Endothelial cell of umbilical vein (primary cell): ENCODE measurements at regions not wholly inside any gene's neighbourhood (a gene's known extent, or its start where the extent isn't known, plus 50 kb on each side); places are given as distances from the start of the nearest gene placed in this dataset.

Experiments
- BruUV-seq: library from RNA; stranded (reverse); fragments of 400-500 nt; replicated peaks from 2 replicates; lab custom pipeline; 2021; lab: Mats Ljungman, UMichigan
- CTCF ChIA-PET: fragments of 300-600, 350-600 bp; sonication (Branson Sonifier 250); formaldehyde crosslinking; loops from one replicate; lab custom pipeline; 2021; ENCODE audit warnings: antibody characterized with exemption, inconsistent platforms; lab: Charles Lee
- POLR2A ChIA-PET: fragments of 300-600, 350-600 bp; sonication (Branson Sonifier 250); formaldehyde crosslinking; loops from one replicate; lab custom pipeline; 2021; ENCODE audit warnings: antibody characterized with exemption, inconsistent platforms; lab: Charles Lee
- DNase-seq: peaks from one replicate; pipeline ENCODE4 v3.0.0-alpha.2; 2011; ENCODE audit warnings: low read depth, low spot score
- FAIRE-seq: peaks from 2 replicates; lab custom pipeline; 2011; peaks lifted over from hg19 to GRCh38; lab: Jason Lieb, UNC
- H2AFZ ChIP-seq: 2 replicates; pipeline ENCODE4 v1.6.0; 2012; ENCODE audit warnings: low read depth, low read length, control low read depth, inconsistent platforms
- H3K27ac ChIP-seq: 2 replicates; pipeline ENCODE4 v1.5.1; 2011; ENCODE audit warnings: low read depth, mild to moderate bottlenecking, control low read depth, low read length, moderate library complexity; ENCODE audit not compliant: insufficient read depth
- H3K27me3 ChIP-seq, 2 experiments: 2 replicates each; pipeline versions ENCODE4 v1.6.0 to v1.6.1; 2011; ENCODE audit warnings: low read length in 2 of 2, mixed read lengths in 1 of 2; ENCODE audit not compliant: control insufficient read depth in 2 of 2, insufficient read depth in 2 of 2
- H3K36me3 ChIP-seq, 2 experiments: 2 replicates in 1 of 2; 3 replicates in 1 of 2; pipeline ENCODE4 v1.5.1; 2011; ENCODE audit warnings: low read length in 2 of 2, mild to moderate bottlenecking in 1 of 2, moderate library complexity in 1 of 2; ENCODE audit not compliant: control insufficient read depth in 2 of 2, insufficient read depth in 2 of 2; ENCODE audit errors: extremely low read depth in 1 of 2
- H3K4me1 ChIP-seq: 3 replicates; pipeline ENCODE4 v1.5.1; 2011; ENCODE audit warnings: mild to moderate bottlenecking, low read length; ENCODE audit not compliant: control insufficient read depth, insufficient read depth; ENCODE audit errors: extremely low read depth
- H3K4me2 ChIP-seq: 2 replicates; pipeline ENCODE4 v1.6.1; 2011; ENCODE audit warnings: low read length, control low read depth, mixed read lengths; ENCODE audit not compliant: insufficient read depth
- H3K4me3 ChIP-seq, 3 experiments: fragments of 200-600 bp in 1 of 3; sonication (generic), shearing (Covaris generic) in 1 of 3; replicated peaks in 1 of 3; 2 replicates each; pipeline ENCODE4 v1.5.1; 2011 to 2016; ENCODE audit warnings: control low read depth in 3 of 3, low read length in 3 of 3, mild to moderate bottlenecking in 2 of 3, inconsistent platforms in 1 of 3, low read depth in 1 of 3, moderate library complexity in 1 of 3; ENCODE audit not compliant: insufficient read depth in 1 of 3
- H3K79me2 ChIP-seq: 2 replicates; pipeline ENCODE4 v1.6.0; 2012; ENCODE audit warnings: low read length, inconsistent platforms; ENCODE audit not compliant: control insufficient read depth, insufficient read depth
- H3K9ac ChIP-seq: replicated peaks from 2 replicates; pipeline ENCODE3; 2011; ENCODE audit warnings: low read length, control low read depth; ENCODE audit not compliant: insufficient read depth; ENCODE audit errors: extremely low read depth
- H3K9me1 ChIP-seq: replicated peaks from 3 replicates; pipeline ENCODE4 v1.6.0; 2011; ENCODE audit warnings: mild to moderate bottlenecking, low read length; ENCODE audit not compliant: control insufficient read depth, insufficient read depth; ENCODE audit errors: extremely low read depth
- H3K9me3 ChIP-seq: replicated peaks from 2 replicates; pipeline ENCODE4 v1.5.1; 2012; ENCODE audit warnings: low read length, inconsistent platforms; ENCODE audit not compliant: control insufficient read depth, insufficient read depth
- H4K20me1 ChIP-seq: replicated peaks from 2 replicates; pipeline ENCODE3; 2011; ENCODE audit warnings: mild to moderate bottlenecking, low read length; ENCODE audit not compliant: control insufficient read depth, insufficient read depth; ENCODE audit errors: extremely low read depth
- EZH2 ChIP-seq: IDR thresholded peaks from 2 replicates; pipeline ENCODE4 v1.6.1; 2012; ENCODE audit warnings: borderline replicate concordance, low read depth, mild to moderate bottlenecking, moderate library complexity, low read length, inconsistent platforms; ENCODE audit not compliant: severe bottlenecking
- FOS ChIP-seq: IDR thresholded peaks from 2 replicates; pipeline ENCODE4 v1.6.1; 2011; ENCODE audit warnings: mild to moderate bottlenecking, low read length, moderate library complexity, borderline replicate concordance; ENCODE audit not compliant: insufficient read depth
- GATA2 ChIP-seq: IDR thresholded peaks from 2 replicates; pipeline ENCODE4 v1.7.0; 2011; ENCODE audit warnings: low read depth, mild to moderate bottlenecking, moderate library complexity, mixed read lengths, low read length; ENCODE audit not compliant: insufficient read length, insufficient read depth
- JUN ChIP-seq: IDR thresholded peaks from 2 replicates; pipeline ENCODE4 v1.6.1; 2011; ENCODE audit warnings: borderline replicate concordance, low read depth; ENCODE audit not compliant: insufficient read length, insufficient read depth
- MAX ChIP-seq: IDR thresholded peaks from 2 replicates; pipeline ENCODE4 v1.6.1; 2011; ENCODE audit not compliant: insufficient read depth, insufficient read length
- MYC ChIP-seq: IDR thresholded peaks from one replicate; pipeline ENCODE4 v1.6.1; 2011; ENCODE audit warnings: mild to moderate bottlenecking, low read depth, low read length
- POLR2A ChIP-seq: IDR thresholded peaks from 2 replicates; pipeline ENCODE4 v1.6.1; 2012; ENCODE audit warnings: low read depth, mild to moderate bottlenecking, control low read depth, low read length
- POLR2AphosphoS5 ChIP-seq: IDR thresholded peaks from 2 replicates; pipeline ENCODE4 v1.6.1; 2012; ENCODE audit warnings: low read depth, mild to moderate bottlenecking, control low read depth, low read length, moderate library complexity; ENCODE audit not compliant: insufficient read depth
- dilution Hi-C: fragments of 300-500 bp; cut with MboI; formaldehyde crosslinking; loops from one replicate; pipeline ENCODE4 v1.15.0; 2019; ENCODE audit warnings: low sequenced_read_pairs; ENCODE audit not compliant: extremely low pct_ligation_motif_present
- intact Hi-C: fragments of 100-400 bp; cut with micrococcal nuclease; formaldehyde crosslinking; loops from one replicate; pipeline ENCODE4 v1.10.0; 2022
- TF ChIP-seq, protein P1 (sequence below), 2 donors: IDR thresholded peaks; 1 replicate in 1 of 2; 2 replicates in 1 of 2; pipeline ENCODE4 v1.5.1; 2011; ENCODE audit warnings: low read length in 2 of 2, mild to moderate bottlenecking in 2 of 2, moderate library complexity in 2 of 2, control low read depth in 1 of 2, inconsistent platforms in 1 of 2, low read depth in 1 of 2; ENCODE audit not compliant: insufficient read depth in 1 of 2; ENCODE audit errors: extremely low read depth in 1 of 2

- FAIRE-seq (no peak), DNase-seq (no peak)
- Histone ChIP-seq H3K27ac (no peak overlapping the region), H3K4me2 (no peak overlapping the region), H3K27me3 (no peaks in the 10 kb centered on the region), H3K4me3 (no peak overlapping the region), H2AFZ (no peak overlapping the region), H3K79me2 (no peaks in the 10 kb centered on the region), H3K9me3 (no peaks in the 10 kb centered on the region), H3K9ac (no peak overlapping the region), H4K20me1 (no peaks in the 10 kb centered on the region), H3K36me3 (no peaks in the 10 kb centered on the region), H3K9me1 (no peaks in the 10 kb centered on the region), H3K4me1 (no peaks in the 10 kb centered on the region)
- dilution Hi-C loops: no loop called here
- CTCF ChIA-PET: no interaction called here
- POLR2A ChIA-PET: no interaction called here
- BruUV-seq: no TSS peak
- TF ChIP-seq, protein P1, sequence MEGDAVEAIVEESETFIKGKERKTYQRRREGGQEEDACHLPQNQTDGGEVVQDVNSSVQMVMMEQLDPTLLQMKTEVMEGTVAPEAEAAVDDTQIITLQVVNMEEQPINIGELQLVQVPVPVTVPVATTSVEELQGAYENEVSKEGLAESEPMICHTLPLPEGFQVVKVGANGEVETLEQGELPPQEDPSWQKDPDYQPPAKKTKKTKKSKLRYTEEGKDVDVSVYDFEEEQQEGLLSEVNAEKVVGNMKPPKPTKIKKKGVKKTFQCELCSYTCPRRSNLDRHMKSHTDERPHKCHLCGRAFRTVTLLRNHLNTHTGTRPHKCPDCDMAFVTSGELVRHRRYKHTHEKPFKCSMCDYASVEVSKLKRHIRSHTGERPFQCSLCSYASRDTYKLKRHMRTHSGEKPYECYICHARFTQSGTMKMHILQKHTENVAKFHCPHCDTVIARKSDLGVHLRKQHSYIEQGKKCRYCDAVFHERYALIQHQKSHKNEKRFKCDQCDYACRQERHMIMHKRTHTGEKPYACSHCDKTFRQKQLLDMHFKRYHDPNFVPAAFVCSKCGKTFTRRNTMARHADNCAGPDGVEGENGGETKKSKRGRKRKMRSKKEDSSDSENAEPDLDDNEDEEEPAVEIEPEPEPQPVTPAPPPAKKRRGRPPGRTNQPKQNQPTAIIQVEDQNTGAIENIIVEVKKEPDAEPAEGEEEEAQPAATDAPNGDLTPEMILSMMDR (IDR thresholded peaks at IDR 0.05; ENCODE audit: extremely low read depth in 1 of 2, insufficient read depth in 1 of 2, low read depth in 1 of 2, low read length in 2 of 2): no peak
- no peak for TF ChIP-seq POLR2A
- no peak for TF ChIP-seq GATA2
- no peak for TF ChIP-seq MYC
- TF ChIP-seq MAX: no peak
- no peak for TF ChIP-seq JUN
- no peak for TF ChIP-seq FOS
- intact Hi-C loops: no loop called here
Observed at GRCh38 chrX:38940547-38940946, 139.3 kb downstream of the MID1IP1 start.

DNA sequence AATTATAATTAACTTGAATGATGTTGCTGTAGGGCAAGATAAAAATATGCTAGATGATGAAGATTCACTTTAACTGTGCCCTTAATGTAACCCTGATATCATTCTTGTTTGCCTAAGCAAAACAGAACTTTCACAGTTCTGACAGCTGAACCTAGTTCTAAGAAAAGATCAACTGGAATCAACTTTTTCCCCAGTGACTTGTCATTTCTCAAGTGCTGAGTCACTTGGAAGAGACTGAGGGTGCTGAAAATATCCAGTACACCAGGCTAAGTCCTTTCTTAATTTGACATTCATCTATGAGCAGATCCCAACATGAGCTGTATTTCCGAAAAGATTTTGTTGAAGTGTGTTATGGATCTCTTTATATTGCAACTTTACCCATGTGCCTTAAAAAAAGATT, 140.4 kb downstream of the MID1IP1 start:
- no peak overlapping the region for H3K4me3 ChIP-seq
- no peaks in the 10 kb centered on the region for H3K9me3 ChIP-seq
- H2AFZ ChIP-seq: no peak overlapping the region
- no peaks in the 10 kb centered on the region for H4K20me1 ChIP-seq
- H3K79me2 ChIP-seq: no peaks in the 10 kb centered on the region
- TF ChIP-seq MAX: no peak
- no peak for TF ChIP-seq POLR2AphosphoS5
- TF ChIP-seq EZH2: no peak
- no peak for TF ChIP-seq POLR2A
- TF ChIP-seq, protein P1 (IDR thresholded peaks at IDR 0.05; ENCODE audit: extremely low read depth in 1 of 2, insufficient read depth in 1 of 2, low read depth in 1 of 2, low read length in 2 of 2): no peak
- TF ChIP-seq MYC: no peak
- no peak for TF ChIP-seq GATA2
- no peak for TF ChIP-seq FOS
- TF ChIP-seq JUN: no peak
- H3K9me1 ChIP-seq: no peaks in the 10 kb centered on the region
- ChIA-PET POLR2A (no interaction called here), CTCF (no interaction called here)
- H3K27me3 ChIP-seq: no peaks in the 10 kb centered on the region
- FAIRE-seq (no peak), DNase-seq (no peak)
- no peaks in the 10 kb centered on the region for H3K4me1 ChIP-seq
- H3K9ac ChIP-seq: no peak overlapping the region
- H3K36me3 ChIP-seq: no peaks in the 10 kb centered on the region
- BruUV-seq: no TSS peak
- intact Hi-C loops (no loop called here), dilution Hi-C loops (no loop called here)
- no peak overlapping the region for H3K27ac ChIP-seq
- H3K4me2 ChIP-seq: no peak overlapping the region
